Testis (tissue), 2 donors: ENCODE measurements at regions not wholly inside any gene's neighbourhood (a gene's known extent, or its start where the extent isn't known, plus 50 kb on each side); places are given as distances from the start of the nearest gene placed in this dataset.

Experiments used
- CTCF ChIP-seq, 3 experiments: fragments of 450-650 bp in 2 of 3; fragments of 200-600 bp in 1 of 3; sonication (generic) in 1 of 3; IDR thresholded peaks; one replicate each; pipeline ENCODE4 v1.5.1; 2016 to 2019; ENCODE audit warnings: antibody characterized with exemption in 3 of 3, mild to moderate bottlenecking in 2 of 3, moderate library complexity in 1 of 3
- POLR2A ChIP-seq: fragments of 450-650 bp; IDR thresholded peaks from one replicate; pipeline ENCODE4 v1.6.1; 2017; ENCODE audit warnings: antibody characterized with exemption, mild to moderate bottlenecking, moderate library complexity

DNA sequence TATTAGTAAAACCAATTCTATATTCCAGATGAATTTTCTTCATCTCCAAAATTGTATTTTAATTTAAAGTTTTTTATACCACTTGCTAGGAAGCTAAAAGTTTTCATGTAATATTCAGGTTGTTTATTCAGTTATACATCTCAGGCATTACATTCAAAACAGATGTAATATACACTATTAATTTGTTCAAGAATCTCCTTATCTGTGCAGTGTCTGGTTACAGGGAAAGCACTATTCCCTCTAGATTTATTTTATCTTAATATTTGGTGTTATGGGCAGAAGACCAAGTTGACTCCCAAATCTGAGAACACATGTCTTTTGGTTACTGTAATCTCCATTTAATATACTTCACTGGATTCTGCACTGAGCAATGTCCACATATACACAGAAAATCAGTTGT is 953.4 kb downstream of the ANKRD7 start:
- TF ChIP-seq POLR2A (no peak), CTCF (IDR thresholded peaks at IDR 0.05) (no peak)
